ENCODE measurements at regions not wholly inside any gene's neighbourhood (a gene's known extent, or its start where the extent isn't known, plus 50 kb on each side); places are given as distances from the start of the nearest gene placed in this dataset.

- DNase-seq (no peak), ATAC-seq (ENCODE audit: low FRiP score in 2 of 2) (peak in 1 of 2 donors; percentile 64)
- TF ChIP-seq POLR2A (IDR thresholded peaks at IDR 0.05) (no peak), EP300 (IDR thresholded peaks at IDR 0.05) (no peak), POLR2AphosphoS5 (IDR thresholded peaks at IDR 0.05) (no peak), CTCF (IDR thresholded peaks at IDR 0.05) (no peak)
- H3K27ac ChIP-seq, result no peak overlapping the region
- H3K4me3 ChIP-seq, result no peak overlapping the region
- H3K9me3 ChIP-seq, result no peaks in the 10 kb centered on the region
- no peaks in the 10 kb centered on the region for H3K27me3 ChIP-seq
- no peaks in the 10 kb centered on the region for H3K36me3 ChIP-seq
- H3K4me1 ChIP-seq, result no peaks in the 10 kb centered on the region
Observed at GRCh38 chr12:89135976-89136634, 216.2 kb downstream of the DUSP6 start.

- Histone ChIP-seq H3K4me3 (no peak overlapping the region), H3K36me3 (no peaks in the 10 kb centered on the region), H3K27me3 (no peaks in the 10 kb centered on the region), H3K4me1 (no peaks in the 10 kb centered on the region), H3K9me3 (no peaks in the 10 kb centered on the region), H3K27ac (no peak overlapping the region)
- WGBS, 2 donors, result 69 to 76% methylated on average over 3 of the region's 3 CpGs
- DNase-seq, result no peak
- TF ChIP-seq POLR2A (IDR thresholded peaks at IDR 0.05) (no peak), CTCF (IDR thresholded peaks at IDR 0.05) (no peak), POLR2AphosphoS5 (IDR thresholded peaks at IDR 0.05) (no peak), EP300 (IDR thresholded peaks at IDR 0.05) (no peak)
- no peak for ATAC-seq (ENCODE audit: low FRiP score in 2 of 2)
Observed at GRCh38 chr12:89134213-89134770, 218.0 kb downstream of the DUSP6 start.

- WGBS, 2 donors, result 94 to 96% methylated on average over 3 of the region's 3 CpGs
- Histone ChIP-seq H3K4me3 (no peak overlapping the region), H3K27ac (no peak overlapping the region), H3K27me3 (no peaks in the 10 kb centered on the region), H3K9me3 (no peaks in the 10 kb centered on the region), H3K36me3 (no peaks in the 10 kb centered on the region), H3K4me1 (no peaks in the 10 kb centered on the region)
- TF ChIP-seq EP300 (IDR thresholded peaks at IDR 0.05), result no peak
- no peak for ATAC-seq (ENCODE audit: low FRiP score in 2 of 2)
- DNase-seq, result no peak
Observed at GRCh38 chr12:89129167-89129870, 223.0 kb downstream of the DUSP6 start.

- Histone ChIP-seq H3K27me3 (no peaks in the 10 kb centered on the region), H3K4me1 (no peaks in the 10 kb centered on the region), H3K27ac (no peak overlapping the region), H3K9me3 (no peaks in the 10 kb centered on the region), H3K36me3 (no peaks in the 10 kb centered on the region), H3K4me3 (no peak overlapping the region)
- DNase-seq (no peak), ATAC-seq (ENCODE audit: low FRiP score in 2 of 2) (no peak)
- no peak for TF ChIP-seq CTCF (IDR thresholded peaks at IDR 0.05)
- no peak for TF ChIP-seq POLR2AphosphoS5 (IDR thresholded peaks at IDR 0.05)
- TF ChIP-seq POLR2A (IDR thresholded peaks at IDR 0.05), result no peak
- TF ChIP-seq EP300 (IDR thresholded peaks at IDR 0.05), result no peak
- 85 to 90% methylated on average over 3 of the region's 3 CpGs for WGBS, 2 donors
Observed at GRCh38 chr12:89126712-89127111, 225.6 kb downstream of the DUSP6 start.

- H3K27me3 ChIP-seq, result no peaks in the 10 kb centered on the region
- DNase-seq (no peak), ATAC-seq (ENCODE audit: low FRiP score in 2 of 2) (no peak)
- TF ChIP-seq POLR2A (IDR thresholded peaks at IDR 0.05), result no peak
- TF ChIP-seq POLR2AphosphoS5 (IDR thresholded peaks at IDR 0.05), result no peak
- no peak for TF ChIP-seq CTCF (IDR thresholded peaks at IDR 0.05)
- TF ChIP-seq EP300 (IDR thresholded peaks at IDR 0.05), result no peak
- 86 to 94% methylated on average over 1 of the region's 1 CpG for WGBS, 2 donors
- peaks cover 0 to 1% (median under 1%) of the 10 kb centered on the region in 4 donors for H3K4me1 ChIP-seq
- no peak overlapping the region for H3K27ac ChIP-seq
- no peak overlapping the region for H3K4me3 ChIP-seq
- no peaks in the 10 kb centered on the region for H3K9me3 ChIP-seq
- H3K36me3 ChIP-seq, result no peaks in the 10 kb centered on the region
Observed at GRCh38 chr12:89122852-89123251, 229.4 kb downstream of the DUSP6 start.
